GM18520 (cell line): ENCODE measurements at regions not wholly inside any gene's neighbourhood (a gene's known extent, or its start where the extent isn't known, plus 50 kb on each side); places are given as distances from the start of the nearest gene placed in this dataset.
"Not testable (repeated sequence)": the region's sequence is repeated elsewhere in the genome, so short reads cannot be mapped to it uniquely, and the experiment has no call there.

Source experiments
- ATAC-seq: cut with Tn5 transposase; IDR thresholded peaks from one replicate; pipeline ENCODE4 v1.9.1; 2021; ENCODE audit not compliant: unreplicated experiment

DNA sequence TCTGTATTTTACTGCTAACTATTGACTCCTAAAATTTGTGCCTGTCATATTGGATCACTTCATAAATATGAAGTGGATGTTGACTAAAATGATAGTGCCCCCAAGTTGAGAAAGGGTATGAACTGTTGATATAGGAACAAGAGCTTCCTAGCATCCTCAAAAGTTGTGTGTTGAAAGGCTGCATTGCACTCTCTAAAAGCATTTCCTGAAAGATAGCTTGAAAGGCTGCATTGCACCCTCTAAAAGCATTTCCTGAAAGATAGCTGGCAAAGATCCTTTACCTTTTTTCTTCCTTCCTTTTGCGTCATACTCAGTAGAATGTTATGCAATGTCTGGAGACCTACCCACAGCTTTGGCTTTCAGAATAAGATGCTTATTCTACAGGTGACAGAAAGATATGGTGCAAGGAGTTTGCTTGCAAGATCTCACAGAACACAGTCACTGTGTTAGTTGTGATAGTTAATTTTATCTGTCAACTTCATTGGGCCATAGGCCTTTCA, 274.6 kb upstream of the GALNTL6 start:
- ATAC-seq: no peak

GRCh38 chr4:171534391-171534790, 278.8 kb upstream of the GALNTL6 start:
- no peak for ATAC-seq

DNA sequence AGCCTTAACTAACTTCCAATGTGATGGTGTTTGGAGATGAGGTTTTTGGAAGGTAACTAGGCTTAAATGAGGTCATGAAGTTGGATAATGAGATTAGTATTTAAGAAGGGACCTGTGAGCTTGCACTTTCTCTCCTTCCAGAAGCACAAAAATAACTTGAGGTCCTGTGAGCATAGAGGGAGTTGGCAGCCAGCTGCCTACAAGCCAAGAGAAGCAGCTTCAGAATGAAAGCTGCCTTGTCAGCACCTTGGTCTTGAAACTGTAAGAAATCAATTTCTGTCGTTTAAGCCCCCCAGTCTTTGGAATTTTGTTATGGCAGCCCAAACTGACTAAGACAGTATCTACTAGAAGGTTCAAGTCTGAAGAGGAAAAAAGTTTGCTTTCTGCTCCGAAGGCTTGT, 280.2 kb upstream of the GALNTL6 start:
- ATAC-seq: no peak

DNA sequence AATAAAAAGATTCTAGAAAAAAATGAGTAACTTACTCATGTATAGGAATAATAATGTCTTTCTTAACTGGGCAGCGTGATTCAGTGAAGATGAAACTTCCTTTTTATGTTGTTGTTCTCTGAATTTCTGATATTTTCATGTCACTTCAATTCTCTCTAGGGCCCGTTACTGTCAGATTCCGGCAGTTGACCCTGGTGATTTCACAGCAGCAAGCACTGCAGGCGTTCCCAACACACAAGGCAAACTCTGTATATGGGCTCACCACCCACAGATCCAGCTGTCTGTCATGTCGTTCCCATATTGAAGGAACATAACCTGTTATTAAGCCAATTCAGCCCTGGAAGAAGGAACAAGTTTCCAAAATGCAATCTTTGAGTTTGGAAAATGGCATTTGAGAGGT, 288.3 kb upstream of the GALNTL6 start:
- no peak for ATAC-seq

- ATAC-seq: no peak
Measured at GRCh38 chr4:171521726-171522125, 291.5 kb upstream of the GALNTL6 start.

DNA sequence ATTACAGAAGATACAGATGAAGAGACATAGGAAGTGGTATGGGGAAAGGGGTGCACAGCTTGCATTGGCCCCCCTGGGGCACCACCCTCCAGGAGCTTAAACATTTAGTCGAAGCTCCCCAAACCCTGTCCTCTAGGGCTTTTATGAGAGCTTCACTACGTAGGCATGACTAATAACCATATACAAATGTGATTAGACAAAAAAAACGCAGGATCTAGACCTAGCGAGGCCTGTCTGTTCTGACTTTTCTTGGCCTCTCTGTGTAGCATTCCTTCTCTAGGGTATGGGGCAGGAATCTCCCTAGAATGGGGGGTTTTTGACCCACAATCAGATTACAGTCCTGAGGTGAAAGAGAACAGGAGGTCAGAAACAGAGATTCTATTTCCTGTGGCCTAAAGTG, 293.7 kb upstream of the GALNTL6 start:
- ATAC-seq: no peak

DNA sequence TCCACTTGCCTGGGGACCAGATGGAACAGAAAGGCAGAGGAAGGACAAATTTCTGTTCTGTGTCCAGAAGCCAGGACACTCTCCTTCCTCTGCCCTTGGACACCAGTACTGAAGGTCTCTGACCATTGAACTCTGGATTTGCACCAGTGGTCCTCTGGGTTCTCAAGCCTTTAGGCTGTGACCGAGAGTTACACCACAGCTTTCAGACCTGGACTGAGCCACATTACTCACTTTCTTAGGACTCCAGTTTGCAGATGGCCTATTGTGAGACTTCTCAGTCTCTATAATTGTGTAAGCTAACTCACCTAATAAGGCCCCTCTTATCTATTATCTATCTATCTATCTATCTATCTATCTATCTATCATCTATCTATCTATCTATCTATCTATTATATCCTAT, 295.3 kb upstream of the GALNTL6 start:
- no peak for ATAC-seq

- ATAC-seq: no peak
Measured at GRCh38 chr4:171516694-171517093, 296.5 kb upstream of the GALNTL6 start.

DNA sequence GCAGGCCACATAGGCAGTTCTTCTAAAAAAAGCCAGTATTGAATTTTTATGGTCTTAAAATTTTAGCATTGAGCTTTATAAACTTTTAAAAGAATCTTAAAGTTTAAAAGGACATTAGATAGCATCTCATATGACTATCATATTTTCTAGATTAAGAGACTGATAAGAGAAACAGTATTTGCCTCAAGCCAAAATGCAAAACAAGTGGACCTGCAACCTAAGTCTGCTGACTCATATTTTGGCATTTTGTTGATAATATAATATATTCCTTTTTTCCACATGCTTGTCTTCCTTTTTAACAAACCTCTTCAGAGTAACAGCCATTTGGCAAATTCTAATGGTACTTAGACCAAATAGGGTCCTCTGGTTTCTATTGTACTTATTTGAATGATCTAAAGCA, 328.5 kb upstream of the GALNTL6 start:
- ATAC-seq: no peak

DNA sequence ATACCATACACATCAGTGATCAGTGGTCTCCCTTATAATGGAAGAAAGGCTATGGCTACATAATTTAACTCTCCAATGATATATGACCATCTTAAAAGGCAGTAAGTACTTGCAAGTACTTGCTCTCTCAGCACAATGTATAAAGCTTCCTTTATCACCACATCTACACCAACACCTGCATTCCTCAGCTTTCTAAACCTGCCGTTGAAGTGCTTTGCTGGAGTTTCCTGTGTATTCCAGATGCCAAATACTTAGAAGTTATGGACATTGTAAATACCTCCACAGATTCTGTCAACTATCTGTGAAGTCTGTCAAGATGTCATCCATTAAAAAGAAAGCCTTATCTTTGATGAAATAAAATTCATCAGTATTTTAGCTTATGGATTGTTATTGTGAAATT, 335.0 kb upstream of the GALNTL6 start:
- no peak for ATAC-seq

DNA sequence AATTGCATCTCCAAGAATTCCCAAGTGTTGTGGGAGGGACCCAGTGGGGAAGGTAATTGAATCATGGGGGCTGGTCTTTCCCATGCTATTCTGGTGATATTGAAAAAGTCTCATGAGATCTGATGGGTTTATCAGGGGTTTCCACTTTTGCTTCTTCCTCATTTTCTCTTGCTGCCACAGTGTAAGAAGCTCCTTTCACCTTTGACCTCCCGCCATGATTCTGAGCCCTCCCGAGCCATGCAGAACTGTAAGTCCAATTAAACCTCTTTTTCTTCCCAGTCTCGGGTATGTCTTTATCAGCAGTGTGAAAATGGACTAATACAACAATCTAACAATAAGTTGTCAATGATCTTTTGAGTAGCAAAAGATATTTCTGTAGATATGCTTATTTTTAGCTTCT, 338.1 kb upstream of the GALNTL6 start:
- not testable (repeated sequence) for ATAC-seq

DNA sequence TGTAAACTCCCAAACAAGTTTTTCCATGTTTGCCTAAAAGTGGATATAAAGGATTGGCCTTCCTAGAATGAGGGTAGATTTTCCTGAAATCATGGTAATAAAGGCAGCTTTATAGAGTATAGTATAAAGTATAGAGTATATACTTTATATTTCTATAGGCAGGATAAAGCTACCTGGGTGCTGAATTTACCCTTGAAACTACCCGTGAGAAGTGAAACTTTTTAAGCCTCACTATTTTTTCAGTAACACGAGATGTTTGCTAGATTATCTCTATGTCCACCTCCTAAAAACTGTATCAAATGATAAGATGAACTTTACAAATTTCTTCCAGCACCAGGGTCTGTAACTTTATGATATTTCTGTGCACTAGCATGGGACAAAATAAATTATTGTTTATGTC, 340.0 kb upstream of the GALNTL6 start:
- ATAC-seq: no peak

GRCh38 chr4:171472230-171472629, 341.0 kb upstream of the GALNTL6 start:
- no peak for ATAC-seq

DNA sequence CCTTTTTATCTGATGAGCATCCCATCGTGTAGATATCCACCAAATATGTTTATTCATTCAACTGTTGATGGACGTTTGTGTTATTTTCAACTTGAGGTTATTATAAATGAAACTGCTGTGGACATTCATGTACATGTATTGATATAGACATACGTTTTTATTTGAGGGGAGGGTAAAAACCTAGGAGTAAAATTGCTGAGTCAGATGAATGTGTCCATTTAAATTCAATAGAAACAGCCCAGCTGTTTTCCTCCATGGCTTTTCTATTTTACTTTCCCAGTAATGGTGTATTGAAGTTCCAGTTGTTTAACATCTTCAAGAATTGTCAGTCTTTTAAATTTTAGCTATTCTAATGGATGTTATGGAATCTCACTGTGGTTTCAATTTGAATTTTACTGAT, 348.7 kb upstream of the GALNTL6 start:
- ATAC-seq: no peak

- ATAC-seq: no peak
Measured at GRCh38 chr4:171461191-171461590, 352.0 kb upstream of the GALNTL6 start.

GRCh38 chr4:171448919-171449481, 364.2 kb upstream of the GALNTL6 start:
- no peak for ATAC-seq

GRCh38 chr4:171448358-171448757, 364.8 kb upstream of the GALNTL6 start:
- no peak for ATAC-seq

DNA sequence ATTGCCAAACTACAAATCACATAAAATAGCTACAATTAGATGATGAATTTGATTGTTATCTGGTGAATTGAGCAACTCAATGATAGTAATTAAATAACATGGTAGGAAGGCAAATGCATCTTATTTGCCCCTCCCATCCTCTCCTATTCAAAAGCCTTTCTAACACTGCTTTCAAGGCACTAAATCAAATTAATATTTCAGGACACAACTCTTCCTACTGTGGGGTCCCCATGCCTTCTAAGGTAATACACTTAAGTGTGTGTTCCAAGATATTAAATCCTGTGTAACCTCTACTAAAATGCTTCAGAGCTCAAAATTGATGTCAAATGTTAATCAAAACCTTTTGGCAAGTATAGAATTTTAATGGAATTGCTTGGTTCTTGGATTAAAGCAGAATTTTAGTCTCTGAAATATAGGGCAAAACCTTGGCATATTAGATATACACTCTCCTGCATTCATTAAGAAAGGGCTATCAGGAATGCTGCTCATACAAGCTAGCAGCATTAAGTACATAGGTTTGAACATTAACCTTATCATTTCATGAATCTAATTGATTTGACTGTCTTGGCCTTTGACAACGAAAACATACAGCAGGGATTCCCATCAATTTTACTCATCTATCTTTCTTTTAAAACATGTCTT, 371.8 kb upstream of the GALNTL6 start:
- ATAC-seq: no peak

DNA sequence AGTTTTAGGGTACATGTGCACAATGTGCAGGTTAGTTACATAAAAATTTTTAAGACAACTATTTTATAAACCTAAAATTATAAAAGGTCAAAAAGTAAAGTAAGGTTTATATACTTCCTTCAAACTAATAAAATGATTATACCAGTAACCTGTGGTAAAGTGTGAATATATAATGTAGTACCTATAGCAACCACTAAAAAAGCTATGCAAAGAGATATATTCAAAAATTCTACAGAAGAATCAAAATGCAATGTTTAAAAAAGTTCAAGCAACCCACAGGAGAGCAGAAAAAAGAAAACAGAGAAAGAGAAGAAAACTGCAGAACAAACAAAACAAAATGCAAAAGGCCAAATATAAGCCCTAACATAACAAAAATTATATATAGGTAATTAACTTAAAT, 379.5 kb upstream of the GALNTL6 start:
- no peak for ATAC-seq

DNA sequence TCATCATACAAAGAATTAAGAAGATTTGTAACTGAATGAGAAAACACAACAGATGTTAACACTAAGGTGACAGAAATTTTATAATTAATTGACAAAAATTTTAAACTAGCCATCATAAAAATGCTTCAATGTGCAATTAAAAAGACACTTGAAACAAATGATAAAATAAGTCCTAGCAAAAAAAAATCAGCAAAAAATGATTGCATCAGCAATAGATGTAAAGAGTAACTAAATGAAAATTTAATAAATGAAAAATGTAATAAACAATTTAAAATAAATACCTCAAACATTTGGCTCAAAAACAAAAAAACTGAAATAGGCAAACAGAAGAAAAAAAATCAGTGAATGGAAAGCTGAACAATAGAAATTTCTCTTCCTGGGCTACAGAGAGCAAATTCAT, 380.7 kb upstream of the GALNTL6 start:
- no peak for ATAC-seq

GRCh38 chr4:171430495-171430894, 382.7 kb upstream of the GALNTL6 start:
- peak; percentile 80 for ATAC-seq

DNA sequence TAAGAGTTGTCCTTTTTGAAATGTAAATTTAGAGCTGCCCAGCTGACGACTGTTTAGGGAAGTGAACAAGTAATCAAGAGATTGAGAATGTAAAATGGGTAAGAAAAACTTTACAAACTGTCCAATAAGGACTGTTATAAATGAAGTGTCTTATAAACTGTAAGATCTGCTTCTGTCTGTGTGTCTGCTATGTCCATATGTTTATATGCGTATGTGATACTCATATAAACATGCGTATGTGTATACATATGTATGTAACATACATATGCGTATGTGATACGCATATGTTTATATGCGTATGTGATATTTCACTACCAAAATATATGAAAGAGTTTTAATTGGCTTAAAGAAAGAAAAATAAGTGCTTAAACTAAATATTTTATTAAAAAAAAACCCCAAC, 416.0 kb upstream of the GALNTL6 start:
- ATAC-seq: no peak

- no peak for ATAC-seq
Measured at GRCh38 chr4:171390626-171391025, 422.6 kb upstream of the GALNTL6 start.
